Endodermal cell (in vitro differentiated cells): ENCODE measurements at regions not wholly inside any gene's neighbourhood (a gene's known extent, or its start where the extent isn't known, plus 50 kb on each side); places are given as distances from the start of the nearest gene placed in this dataset.

Source experiments
- DNase-seq: peaks from one replicate; pipeline ENCODE4 v3.0.0-alpha.2; 2017
- H3K27ac ChIP-seq: 2 replicates; pipeline ENCODE4 v1.5.1; 2013; ENCODE audit warnings: mild to moderate bottlenecking, low read depth, low read length, moderate library complexity
- H3K27me3 ChIP-seq: 2 replicates; pipeline ENCODE4 v1.6.1; 2013; ENCODE audit warnings: mild to moderate bottlenecking, low read length, moderate library complexity; ENCODE audit not compliant: insufficient read depth, control insufficient read depth, poor library complexity, severe bottlenecking
- H3K36me3 ChIP-seq: 2 replicates; pipeline ENCODE4 v1.7.0; 2013; ENCODE audit warnings: mild to moderate bottlenecking, low read length, moderate library complexity; ENCODE audit not compliant: control insufficient read depth, insufficient read depth
- H3K4me1 ChIP-seq: one replicate; pipeline ENCODE4 v1.7.0; 2013; ENCODE audit warnings: low read length; ENCODE audit not compliant: control insufficient read depth, insufficient read depth
- H3K4me3 ChIP-seq: 2 replicates; pipeline ENCODE4 v1.5.1; 2013; ENCODE audit warnings: mild to moderate bottlenecking, low read length, moderate library complexity
- H3K9ac ChIP-seq: 2 replicates; pipeline ENCODE4 v1.6.1; 2013; ENCODE audit warnings: mild to moderate bottlenecking, low read length, moderate library complexity; ENCODE audit not compliant: poor library complexity, severe bottlenecking; ENCODE audit errors: extremely low read depth
- H3K9me3 ChIP-seq: 2 replicates; pipeline ENCODE4 v1.6.1; 2013; ENCODE audit warnings: mild to moderate bottlenecking, low read length, moderate library complexity; ENCODE audit not compliant: control insufficient read depth
- H3K27ac Mint-ChIP-seq: 2 replicates; pipeline ENCODE4 v1.8.0; 2020; ENCODE audit warnings: mixed read lengths
- H3K27me3 Mint-ChIP-seq: 2 replicates; pipeline ENCODE4 v1.8.0; 2021; ENCODE audit warnings: mild to moderate bottlenecking, mixed read lengths; ENCODE audit not compliant: insufficient read depth
- H3K36me3 Mint-ChIP-seq: 2 replicates; pipeline ENCODE4 v1.8.0; 2020; ENCODE audit warnings: low read depth, mixed read lengths
- H3K4me1 Mint-ChIP-seq: 2 replicates; pipeline ENCODE4 v1.8.0; 2020; ENCODE audit warnings: mixed read lengths
- H3K4me3 Mint-ChIP-seq: 2 replicates; pipeline ENCODE4 v1.8.0; 2020; ENCODE audit warnings: mild to moderate bottlenecking, moderate library complexity, mixed read lengths
- H3K9me3 Mint-ChIP-seq: 2 replicates; pipeline ENCODE4 v1.8.0; 2020; ENCODE audit warnings: mild to moderate bottlenecking, mixed read lengths
- WGBS, 2 experiments: methylation state at CpG; one replicate each; pipeline versions ENCODE4 v1.1.5 to v1.1.7; 2013; ENCODE audit warnings: missing lambda C conversion rate in 2 of 2, mixed read lengths in 1 of 2; ENCODE audit not compliant: insufficient coverage in 1 of 2, insufficient read length in 1 of 2; 5-methylcytosine and 5-hydroxymethylcytosine counted together
- TF ChIP-seq, protein P1 (sequence below): fragments of 200-600 bp; sonication (generic); conservative IDR thresholded peaks from 2 replicates; pipeline ENCODE4 v1.5.0; 2021; ENCODE audit warnings: antibody characterized with exemption, mild to moderate bottlenecking

DNA sequence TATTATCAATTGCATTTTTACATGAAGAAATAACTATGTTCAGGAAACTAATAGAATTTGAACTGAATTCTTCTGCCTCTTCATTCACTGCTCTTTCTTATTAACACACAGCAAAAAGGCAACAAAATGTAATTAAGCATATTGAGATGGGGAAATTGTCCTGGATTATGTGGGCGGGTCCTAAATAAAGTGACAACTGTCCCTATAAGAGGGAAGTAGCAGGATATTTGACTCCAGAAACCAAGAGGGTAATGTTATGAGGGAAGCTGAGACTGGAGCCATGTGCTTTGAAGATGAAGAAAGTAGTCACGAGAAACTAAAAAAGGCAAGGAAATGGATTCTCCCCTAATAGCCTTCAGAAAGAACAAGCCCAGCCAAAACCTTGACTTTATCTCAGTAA, 311.2 kb upstream of the PIK3R1 start:
- Mint-ChIP-seq H3K36me3 (no peaks in the 10 kb centered on the region), H3K9me3 (no peaks in the 10 kb centered on the region)

DNA sequence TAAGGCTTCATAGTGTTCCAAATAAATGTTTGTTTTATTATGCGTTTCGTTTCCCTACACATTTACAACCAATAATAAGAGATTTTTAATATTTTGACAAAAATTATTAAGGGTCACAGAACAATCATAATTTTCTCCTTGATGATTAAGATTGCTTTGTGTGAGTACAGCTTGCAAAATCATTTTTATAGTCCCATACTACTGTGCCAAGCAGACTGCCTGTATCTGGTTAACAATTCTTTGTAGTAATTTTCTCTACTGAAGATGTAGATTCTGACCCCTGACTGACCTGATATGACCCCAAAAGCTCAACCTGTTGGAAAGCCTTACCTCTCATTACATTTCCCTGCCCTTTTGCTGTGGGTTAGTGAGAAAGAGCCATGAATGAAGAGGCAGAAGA, 311.9 kb upstream of the PIK3R1 start:
- Histone ChIP-seq H3K9ac (no peak overlapping the region), H3K9me3 (no peaks in the 10 kb centered on the region), H3K27ac (no peak overlapping the region), H3K27me3 (no peaks in the 10 kb centered on the region), H3K36me3 (no peaks in the 10 kb centered on the region), H3K4me1 (no peaks in the 10 kb centered on the region), H3K4me3 (no peak overlapping the region)
- H3K4me3 Mint-ChIP-seq: no peak overlapping the region
- no peaks in the 10 kb centered on the region for H3K27me3 Mint-ChIP-seq
- no peaks in the 10 kb centered on the region for H3K36me3 Mint-ChIP-seq
- no peak overlapping the region for H3K27ac Mint-ChIP-seq
- H3K9me3 Mint-ChIP-seq: no peaks in the 10 kb centered on the region
- no peaks in the 10 kb centered on the region for H3K4me1 Mint-ChIP-seq
- DNase-seq: no peak
- TF ChIP-seq, protein P1, sequence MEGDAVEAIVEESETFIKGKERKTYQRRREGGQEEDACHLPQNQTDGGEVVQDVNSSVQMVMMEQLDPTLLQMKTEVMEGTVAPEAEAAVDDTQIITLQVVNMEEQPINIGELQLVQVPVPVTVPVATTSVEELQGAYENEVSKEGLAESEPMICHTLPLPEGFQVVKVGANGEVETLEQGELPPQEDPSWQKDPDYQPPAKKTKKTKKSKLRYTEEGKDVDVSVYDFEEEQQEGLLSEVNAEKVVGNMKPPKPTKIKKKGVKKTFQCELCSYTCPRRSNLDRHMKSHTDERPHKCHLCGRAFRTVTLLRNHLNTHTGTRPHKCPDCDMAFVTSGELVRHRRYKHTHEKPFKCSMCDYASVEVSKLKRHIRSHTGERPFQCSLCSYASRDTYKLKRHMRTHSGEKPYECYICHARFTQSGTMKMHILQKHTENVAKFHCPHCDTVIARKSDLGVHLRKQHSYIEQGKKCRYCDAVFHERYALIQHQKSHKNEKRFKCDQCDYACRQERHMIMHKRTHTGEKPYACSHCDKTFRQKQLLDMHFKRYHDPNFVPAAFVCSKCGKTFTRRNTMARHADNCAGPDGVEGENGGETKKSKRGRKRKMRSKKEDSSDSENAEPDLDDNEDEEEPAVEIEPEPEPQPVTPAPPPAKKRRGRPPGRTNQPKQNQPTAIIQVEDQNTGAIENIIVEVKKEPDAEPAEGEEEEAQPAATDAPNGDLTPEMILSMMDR: no peak
- WGBS, 2 experiments: no CpG with 5 or more reads among the region's 2 CpGs

More for the DNA sequence above, 311.2 kb upstream of the PIK3R1 start:
- Histone ChIP-seq H3K27ac (no peak overlapping the region), H3K27me3 (no peaks in the 10 kb centered on the region), H3K36me3 (no peaks in the 10 kb centered on the region), H3K4me1 (no peaks in the 10 kb centered on the region), H3K4me3 (no peak overlapping the region), H3K9ac (no peak overlapping the region), H3K9me3 (no peaks in the 10 kb centered on the region)
- no peaks in the 10 kb centered on the region for H3K27me3 Mint-ChIP-seq
- H3K27ac Mint-ChIP-seq: no peak overlapping the region
- H3K4me1 Mint-ChIP-seq: no peaks in the 10 kb centered on the region
- WGBS, 2 experiments: 94 to 100% methylated on average over 1 to 2 of the region's 2 CpGs
- H3K4me3 Mint-ChIP-seq: no peak overlapping the region
- DNase-seq: no peak
- TF ChIP-seq, protein P1: no peak

DNA sequence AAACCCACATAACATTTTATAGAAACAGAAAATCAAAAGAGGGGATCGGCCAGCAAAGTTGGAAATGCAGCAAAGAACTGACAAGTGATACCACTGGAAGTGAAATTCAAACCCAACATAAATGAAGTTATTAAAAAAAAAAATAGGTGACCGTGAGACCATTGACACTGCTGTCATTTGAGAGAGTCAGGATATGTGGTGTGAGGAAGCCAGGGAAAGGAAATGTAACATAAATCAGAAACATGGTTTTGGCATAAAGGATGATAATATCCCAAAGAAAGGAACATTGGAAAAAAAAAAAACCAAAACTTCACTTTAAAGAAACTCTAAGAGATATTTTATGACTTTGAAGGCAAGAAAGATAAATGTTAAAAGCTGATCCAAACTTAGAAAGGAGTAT, 312.4 kb upstream of the PIK3R1 start:
- Histone ChIP-seq H3K9me3 (no peaks in the 10 kb centered on the region), H3K4me1 (no peaks in the 10 kb centered on the region), H3K27ac (no peak overlapping the region), H3K9ac (no peak overlapping the region), H3K4me3 (no peak overlapping the region), H3K27me3 (no peaks in the 10 kb centered on the region), H3K36me3 (no peaks in the 10 kb centered on the region)
- DNase-seq: no peak
- H3K27me3 Mint-ChIP-seq: no peaks in the 10 kb centered on the region
- H3K9me3 Mint-ChIP-seq: no peaks in the 10 kb centered on the region
- H3K27ac Mint-ChIP-seq: no peak overlapping the region
- no peak overlapping the region for H3K4me3 Mint-ChIP-seq
- TF ChIP-seq, protein P1: no peak
- WGBS, 2 experiments: 86% methylated on average over 2 of the region's 2 CpGs; no CpG with 5 or more reads in 1 of the 2 experiments
- H3K4me1 Mint-ChIP-seq: no peaks in the 10 kb centered on the region
- H3K36me3 Mint-ChIP-seq: no peaks in the 10 kb centered on the region
